B cell (primary cell): ENCODE measurements at regions not wholly inside any gene's neighbourhood (a gene's known extent, or its start where the extent isn't known, plus 50 kb on each side); places are given as distances from the start of the nearest gene placed in this dataset.

Experiments used
- EZH2 ChIP-seq: IDR thresholded peaks from 2 replicates; pipeline ENCODE4 v1.6.1; 2012; ENCODE audit warnings: borderline replicate concordance, low read depth, mild to moderate bottlenecking, moderate library complexity, low read length; ENCODE audit not compliant: insufficient read depth, poor library complexity, severe bottlenecking
- TF ChIP-seq, protein P1 (sequence below): fragments of 200-600 bp; IDR thresholded peaks from one replicate; pipeline ENCODE4 v1.8.0; 2022; ENCODE audit warnings: antibody characterized with exemption, mild to moderate bottlenecking

GRCh38 chr5:56650386-56650785 lies 165.0 kb upstream of the MAP3K1 start:
- TF ChIP-seq, protein P1, sequence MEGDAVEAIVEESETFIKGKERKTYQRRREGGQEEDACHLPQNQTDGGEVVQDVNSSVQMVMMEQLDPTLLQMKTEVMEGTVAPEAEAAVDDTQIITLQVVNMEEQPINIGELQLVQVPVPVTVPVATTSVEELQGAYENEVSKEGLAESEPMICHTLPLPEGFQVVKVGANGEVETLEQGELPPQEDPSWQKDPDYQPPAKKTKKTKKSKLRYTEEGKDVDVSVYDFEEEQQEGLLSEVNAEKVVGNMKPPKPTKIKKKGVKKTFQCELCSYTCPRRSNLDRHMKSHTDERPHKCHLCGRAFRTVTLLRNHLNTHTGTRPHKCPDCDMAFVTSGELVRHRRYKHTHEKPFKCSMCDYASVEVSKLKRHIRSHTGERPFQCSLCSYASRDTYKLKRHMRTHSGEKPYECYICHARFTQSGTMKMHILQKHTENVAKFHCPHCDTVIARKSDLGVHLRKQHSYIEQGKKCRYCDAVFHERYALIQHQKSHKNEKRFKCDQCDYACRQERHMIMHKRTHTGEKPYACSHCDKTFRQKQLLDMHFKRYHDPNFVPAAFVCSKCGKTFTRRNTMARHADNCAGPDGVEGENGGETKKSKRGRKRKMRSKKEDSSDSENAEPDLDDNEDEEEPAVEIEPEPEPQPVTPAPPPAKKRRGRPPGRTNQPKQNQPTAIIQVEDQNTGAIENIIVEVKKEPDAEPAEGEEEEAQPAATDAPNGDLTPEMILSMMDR = no peak
- TF ChIP-seq EZH2 = no peak
